ENCODE measurements at regions not wholly inside any gene's neighbourhood (a gene's known extent, or its start where the extent isn't known, plus 50 kb on each side); places are given as distances from the start of the nearest gene placed in this dataset.

GRCh38 chr10:5305374-5305773 is 59.4 kb upstream of the UCN3 start:
- DNase-seq (ENCODE audit: low read depth in 2 of 3, low spot score in 1 of 3), result no peak

DNA sequence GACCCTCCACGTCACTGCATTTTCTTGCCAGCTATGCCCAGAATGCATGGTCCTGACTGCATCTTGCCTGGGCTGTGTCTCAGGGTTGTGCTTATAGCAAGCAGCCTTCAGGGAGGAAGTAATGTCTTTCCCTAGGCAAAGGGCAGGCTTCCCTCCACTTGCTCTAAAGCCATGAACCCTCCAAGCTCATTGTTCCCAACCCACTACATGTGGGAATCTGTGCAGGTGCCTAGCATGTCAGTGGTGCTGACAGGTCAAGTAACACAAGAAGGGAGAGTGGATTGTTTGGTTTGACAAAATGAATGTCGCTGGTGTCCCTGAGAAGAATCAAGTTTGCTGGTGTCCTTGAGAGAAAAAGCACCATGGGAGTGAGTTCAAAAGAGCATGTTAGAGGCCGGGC is 53.9 kb upstream of the UCN3 start:
- DNase-seq (ENCODE audit: low read depth in 2 of 3, low spot score in 1 of 3), result no peak

GRCh38 chr10:5311617-5312016 is 53.1 kb upstream of the UCN3 start:
- no peak for DNase-seq (ENCODE audit: low read depth in 2 of 3, low spot score in 1 of 3)

DNA sequence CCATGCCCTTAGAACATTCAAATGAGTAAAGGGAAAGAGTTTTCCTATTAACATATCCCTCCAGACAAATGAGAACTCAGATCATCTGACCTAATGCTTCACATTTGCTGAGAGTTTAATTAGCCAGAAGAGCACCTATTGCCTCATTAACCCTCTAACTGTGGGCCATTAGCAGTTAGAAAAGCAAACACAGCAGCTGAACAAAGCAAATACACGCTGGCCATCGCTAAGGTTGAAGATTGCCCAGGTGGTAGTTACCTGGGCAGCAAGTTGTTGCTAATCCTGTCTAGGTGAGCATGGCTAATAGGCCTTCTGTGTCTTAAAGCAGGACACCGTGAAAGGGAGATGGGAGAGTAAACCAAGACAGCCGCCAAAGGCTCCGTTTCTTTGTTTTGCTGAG is 49.9 kb upstream of the UCN3 start:
- DNase-seq (ENCODE audit: low read depth in 2 of 3, low spot score in 1 of 3), result no peak

All from stimulated activated CD4-positive, alpha-beta T cell treated with anti-CD3 and anti-CD28 coated beads, Interleukin-12 subunit alpha, Interleukin-12 subunit beta, amount 100 ng/mL, for 48 hours (primary cell).